Heart right ventricle (tissue), 16 donors: ENCODE measurements at regions not wholly inside any gene's neighbourhood (a gene's known extent, or its start where the extent isn't known, plus 50 kb on each side); places are given as distances from the start of the nearest gene placed in this dataset.

Experiments
- ATAC-seq, 8 donors: fragments of 200-7000 bp; cut with Tn5 transposase; one replicate each; pipeline ENCODE4 v1.9.1; 2020; ENCODE audit warnings: mild to moderate bottlenecking in 8 of 8, moderate library complexity in 8 of 8, moderate number of reproducible peaks in 1 of 8
- DNase-seq, 2 donors: peaks; one replicate each; pipeline ENCODE4 v3.0.0-alpha.2; 2020
- H3K27ac ChIP-seq, 10 donors: fragments of 200-600 bp; sonication (generic) in 2 of 10; one replicate each; pipeline versions ENCODE4 v1.5.0 to v1.8.0; 2020 to 2022; ENCODE audit warnings: mild to moderate bottlenecking in 3 of 10
- H3K27me3 ChIP-seq, 7 donors: fragments of 200-600 bp; one replicate each; pipeline ENCODE4 v1.8.0; 2021 to 2022; ENCODE audit warnings: mild to moderate bottlenecking in 2 of 7
- H3K36me3 ChIP-seq, 9 donors: fragments of 200-600 bp; sonication (generic) in 1 of 9; one replicate each; pipeline versions ENCODE4 v1.5.0 to v1.8.0; 2020 to 2022; ENCODE audit warnings: mild to moderate bottlenecking in 2 of 9
- H3K4me1 ChIP-seq, 9 donors: fragments of 200-600 bp; sonication (generic) in 1 of 9; one replicate each; pipeline versions ENCODE4 v1.5.0 to v1.8.0; 2020 to 2022; ENCODE audit warnings: mild to moderate bottlenecking in 4 of 9
- H3K4me3 ChIP-seq, 10 donors: fragments of 200-600 bp; sonication (generic) in 2 of 10; one replicate each; pipeline versions ENCODE4 v1.5.0 to v1.8.0; 2020 to 2022; ENCODE audit warnings: mild to moderate bottlenecking in 7 of 10, moderate library complexity in 2 of 10
- H3K9me3 ChIP-seq, 11 donors: fragments of 200-600 bp in 10 of 11; sonication (generic) in 2 of 11; one replicate each; pipeline versions ENCODE4 v1.5.0 to v1.8.0; 2013 to 2022; ENCODE audit warnings: mild to moderate bottlenecking in 2 of 11, control low read depth in 1 of 11, moderate library complexity in 1 of 11
- CTCF ChIP-seq, 9 donors: fragments of 200-600 bp; sonication (generic) in 2 of 9; IDR thresholded peaks; one replicate each; pipeline versions ENCODE4 v1.5.0 to v1.8.0; 2021 to 2022; ENCODE audit warnings: antibody characterized with exemption in 9 of 9, mild to moderate bottlenecking in 5 of 9, moderate library complexity in 1 of 9
- WGBS, 2 donors: extraction: QIAGEN DNeasy Blood & Tissue Kit; methylation state at CpG; one replicate each; pipeline ENCODE4 v1.1.7; 2013; ENCODE audit warnings: inconsistent platforms in 1 of 2; 5-methylcytosine and 5-hydroxymethylcytosine counted together
- intact Hi-C, 10 donors: fragments of 100-400 bp; cut with DNase I; formaldehyde crosslinking; loops; one replicate each; pipeline versions ENCODE4 v1.11.1 to v1.14.2; 2022
- donor health status: Arrhythmogenic right ventricular cardiomyopathy.
- donor health status: ischemic (EF 13 %, LVEDD 7.1; RV severe dilation, severe dysfunction).
- donor health status: healthy with polysubstance abuse.
- donor health status: DM: no; HTN: yes; CAD: no.
- donor health status: DM: no; HTN: no; CAD: no.
- donor health status: ischemic (EF 25% LVEDD 6.9; RV normal size, moderate dysfunction).
- donor health status: ischemic (EF 25% LVEDD 5.7; RV mildly dilated, moderate dysfunction).
- donor health status: healthy.
- donor health status: DM: yes; HTN: yes; CAD: no.
- donor health status: Ischemic cardiomyopathy.
- donor health status: ischemic (EF 35%, LVEDD 5.7; RV mildly dilated, moderate dysfunction).
- donor health status: nonischemic (EF 11% LVEDD 7.7; RV severe dilation, severe dysfunction).
- donor health status: DM: yes; HTN: yes; CAD: no.
- donor health status: PGD.
- donor health status: ischemic (EF 29% LVEDD 5.4; RV normal size, mild dysfunction).
- donor health status: nonischemic (EF 23%, LVEDD 6.1; RV moderate dilation, normal function).

- H3K4me1 ChIP-seq = peaks cover 0 to 13% (median 0%) of the 10 kb centered on the region in 9 donors
- intact Hi-C loops = no loop called here
- 89 to 92% methylated on average over 2 of the region's 2 CpGs for WGBS, 2 donors
- no peak overlapping the region for H3K27ac ChIP-seq
- H3K27me3 ChIP-seq = no peaks in the 10 kb centered on the region
- H3K36me3 ChIP-seq = no peaks in the 10 kb centered on the region
- H3K4me3 ChIP-seq = no peak overlapping the region
- no peak for DNase-seq
- TF ChIP-seq CTCF (IDR thresholded peaks at IDR 0.05) = no peak
- peaks cover 0 to 15% (median 0%) of the 10 kb centered on the region in 11 donors for H3K9me3 ChIP-seq
- no peak for ATAC-seq
Measured at GRCh38 chr18:45402485-45403056, 212.7 kb upstream of the SLC14A2 start.

- DNase-seq (no peak), ATAC-seq (no peak)
- H3K4me3 ChIP-seq = no peak overlapping the region
- intact Hi-C loops = no loop called here
- no peaks in the 10 kb centered on the region for H3K36me3 ChIP-seq
- no peaks in the 10 kb centered on the region for H3K27me3 ChIP-seq
- peaks cover 0 to 13% (median 0%) of the 10 kb centered on the region in 9 donors for H3K4me1 ChIP-seq
- no peak overlapping the region for H3K27ac ChIP-seq
- peaks cover 0 to 15% (median 0%) of the 10 kb centered on the region in 11 donors for H3K9me3 ChIP-seq
- TF ChIP-seq CTCF (IDR thresholded peaks at IDR 0.05) = no peak
- 93 to 97% methylated on average over 2 of the region's 2 CpGs for WGBS, 2 donors
Measured at GRCh38 chr18:45403341-45404049, 211.8 kb upstream of the SLC14A2 start.

- DNase-seq (no peak), ATAC-seq (no peak)
- 67 to 72% methylated on average over 1 of the region's 1 CpG for WGBS, 2 donors
- Histone ChIP-seq H3K4me3 (no peak overlapping the region), H3K36me3 (no peaks in the 10 kb centered on the region), H3K27ac (no peak overlapping the region), H3K27me3 (no peaks in the 10 kb centered on the region), H3K4me1 (no peaks in the 10 kb centered on the region), H3K9me3 (peaks cover 0 to 15% (median 0%) of the 10 kb centered on the region in 11 donors)
- TF ChIP-seq CTCF (IDR thresholded peaks at IDR 0.05) = no peak
- intact Hi-C loops = no loop called here
Measured at GRCh38 chr18:45408218-45408617, 207.1 kb upstream of the SLC14A2 start.

GRCh38 chr18:45409971-45410370 lies 205.3 kb upstream of the SLC14A2 start:
- no peaks in the 10 kb centered on the region for H3K36me3 ChIP-seq
- H3K27me3 ChIP-seq = peaks cover 0 to 3% (median 0%) of the 10 kb centered on the region in 7 donors
- H3K4me3 ChIP-seq = no peak overlapping the region
- ATAC-seq = no peak
- no peak for TF ChIP-seq CTCF (IDR thresholded peaks at IDR 0.05)
- intact Hi-C loops = no loop called here
- no peak overlapping the region for H3K27ac ChIP-seq
- WGBS, 2 donors = 91 to 97% methylated on average over 7 of the region's 7 CpGs
- DNase-seq = no peak
- H3K4me1 ChIP-seq = no peaks in the 10 kb centered on the region
- H3K9me3 ChIP-seq = peaks cover 0 to 15% (median 0%) of the 10 kb centered on the region in 11 donors
